Aorta (tissue), 5 donors: ENCODE measurements at regions not wholly inside any gene's neighbourhood (a gene's known extent, or its start where the extent isn't known, plus 50 kb on each side); places are given as distances from the start of the nearest gene placed in this dataset.
A peak's percentile ranks its signal among the peaks of the same experiment; 100 is the strongest.

Source experiments
- ATAC-seq: fragments of 200-7000 bp; cut with Tn5 transposase; one replicate; pipeline ENCODE4 v1.9.1; 2022; ENCODE audit warnings: moderate library complexity; ENCODE audit not compliant: low FRiP score
- DNase-seq, 2 donors: peaks; one replicate each; pipeline ENCODE4 v3.0.0-alpha.2; 2020
- H3K27ac ChIP-seq, 2 donors: one replicate each; pipeline ENCODE4 v1.5.1; 2013; ENCODE audit warnings: low read length in 2 of 2, mild to moderate bottlenecking in 2 of 2, moderate library complexity in 2 of 2, control low read depth in 1 of 2, inconsistent platforms in 1 of 2, low read depth in 1 of 2
- H3K27me3 ChIP-seq, 2 donors: one replicate each; pipeline ENCODE4 v1.6.1; 2013; ENCODE audit warnings: control low read depth in 1 of 2, low read length in 1 of 2, mild to moderate bottlenecking in 1 of 2, moderate library complexity in 1 of 2; ENCODE audit not compliant: insufficient read depth in 2 of 2, control insufficient read depth in 1 of 2
- H3K36me3 ChIP-seq, 2 donors: one replicate each; pipeline ENCODE4 v1.6.1; 2013; ENCODE audit warnings: control low read depth in 1 of 2, low read length in 1 of 2, mild to moderate bottlenecking in 1 of 2; ENCODE audit not compliant: insufficient read depth in 2 of 2, control insufficient read depth in 1 of 2
- H3K4me1 ChIP-seq, 2 donors: one replicate each; pipeline ENCODE4 v1.6.1; 2013; ENCODE audit warnings: low read length in 2 of 2, control low read depth in 1 of 2, mild to moderate bottlenecking in 1 of 2, moderate library complexity in 1 of 2; ENCODE audit not compliant: insufficient read depth in 2 of 2, control insufficient read depth in 1 of 2
- H3K4me3 ChIP-seq, 2 donors: one replicate each; pipeline ENCODE4 v1.5.1; 2013; ENCODE audit warnings: low read length in 2 of 2, control low read depth in 1 of 2, mild to moderate bottlenecking in 1 of 2
- H3K9me3 ChIP-seq: one replicate; pipeline ENCODE4 v1.6.1; 2013; ENCODE audit warnings: mild to moderate bottlenecking, low read length; ENCODE audit not compliant: control insufficient read depth
- WGBS, 2 donors: extraction: QIAGEN DNeasy Blood & Tissue Kit; methylation state at CpG; one replicate each; pipeline ENCODE4 v1.1.7; 2013; 5-methylcytosine and 5-hydroxymethylcytosine counted together
- intact Hi-C, 2 donors: fragments of 100-400 bp; cut with DNase I; formaldehyde crosslinking; loops; one replicate each; pipeline versions ENCODE4 v1.14.2 to v1.15.0; 2022
- donor health status: healthy with polysubstance abuse.
- donor health status: Bipolar disorder and iron deficiency.
- donor health status: DM: no; HTN: no; CAD: no.
- donor health status: DM: no; HTN: no; CAD: no.
- donor health status: DM: yes; HTN: yes; CAD: no.

DNA sequence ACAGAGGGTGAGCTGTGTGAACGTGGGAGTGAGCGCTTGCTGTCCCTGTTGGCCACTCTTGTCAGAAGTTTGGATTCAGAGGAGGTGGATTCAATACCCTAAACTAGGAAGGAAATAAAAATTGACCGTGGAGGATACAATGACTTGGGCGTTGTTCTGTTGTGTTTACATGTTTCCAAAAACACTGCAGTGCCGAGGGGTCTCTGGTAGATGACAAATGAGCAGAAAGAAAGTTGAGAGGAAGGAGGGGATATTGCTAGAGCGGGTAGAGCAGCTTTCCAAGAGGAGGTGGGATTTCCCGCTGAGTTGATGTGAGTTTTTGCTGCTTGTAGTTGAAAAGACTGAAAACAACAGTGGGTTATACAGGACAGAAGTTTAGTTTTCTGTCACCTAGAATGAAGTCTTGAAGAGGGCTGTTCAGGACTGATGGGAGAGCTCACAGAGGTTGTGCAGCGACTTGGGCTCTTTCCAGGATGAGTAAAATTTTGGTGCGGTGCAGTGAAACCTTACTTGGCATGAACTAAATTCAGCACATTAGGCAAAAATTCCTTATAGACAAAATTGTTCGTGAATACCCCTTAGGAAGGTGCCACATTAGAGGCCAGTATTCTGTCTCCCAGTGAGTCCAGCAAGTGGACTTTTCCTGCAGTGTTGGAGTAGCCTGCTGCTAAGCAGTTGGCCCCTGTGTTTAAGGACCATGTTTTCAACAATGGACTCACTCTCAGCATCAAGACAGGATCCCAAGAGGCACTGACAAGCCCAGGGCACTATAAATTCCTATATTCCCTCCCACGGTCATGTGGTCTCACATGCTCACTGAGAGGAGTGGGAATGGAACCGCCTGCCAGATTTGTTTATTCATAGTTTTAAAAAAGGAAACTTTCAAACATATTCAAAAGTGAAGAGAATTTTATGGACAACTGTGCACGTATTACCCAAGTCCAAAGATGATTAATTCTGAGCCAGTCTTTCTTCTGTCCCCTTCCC is 435.0 kb upstream of the C2CD4B start:
- Histone ChIP-seq H3K4me3 (no peak overlapping the region), H3K36me3 (no peaks in the 10 kb centered on the region), H3K27ac (peak overlapping the region; percentile 50 to 83), H3K9me3 (no peaks in the 10 kb centered on the region), H3K4me1 (peaks cover 3 to 6% of the 10 kb centered on the region in 2 donors), H3K27me3 (no peaks in the 10 kb centered on the region)
- 15 to 25% methylated on average over 13 of the region's 13 CpGs for WGBS, 2 donors
- intact Hi-C loops, result loop anchor here in 1 of 2 donors (5.0 kb wide), 1 partner anchor 93 kb away; no protein-coding TSS in a partner anchor
- ATAC-seq, result no peak
- DNase-seq, result no peak

DNA sequence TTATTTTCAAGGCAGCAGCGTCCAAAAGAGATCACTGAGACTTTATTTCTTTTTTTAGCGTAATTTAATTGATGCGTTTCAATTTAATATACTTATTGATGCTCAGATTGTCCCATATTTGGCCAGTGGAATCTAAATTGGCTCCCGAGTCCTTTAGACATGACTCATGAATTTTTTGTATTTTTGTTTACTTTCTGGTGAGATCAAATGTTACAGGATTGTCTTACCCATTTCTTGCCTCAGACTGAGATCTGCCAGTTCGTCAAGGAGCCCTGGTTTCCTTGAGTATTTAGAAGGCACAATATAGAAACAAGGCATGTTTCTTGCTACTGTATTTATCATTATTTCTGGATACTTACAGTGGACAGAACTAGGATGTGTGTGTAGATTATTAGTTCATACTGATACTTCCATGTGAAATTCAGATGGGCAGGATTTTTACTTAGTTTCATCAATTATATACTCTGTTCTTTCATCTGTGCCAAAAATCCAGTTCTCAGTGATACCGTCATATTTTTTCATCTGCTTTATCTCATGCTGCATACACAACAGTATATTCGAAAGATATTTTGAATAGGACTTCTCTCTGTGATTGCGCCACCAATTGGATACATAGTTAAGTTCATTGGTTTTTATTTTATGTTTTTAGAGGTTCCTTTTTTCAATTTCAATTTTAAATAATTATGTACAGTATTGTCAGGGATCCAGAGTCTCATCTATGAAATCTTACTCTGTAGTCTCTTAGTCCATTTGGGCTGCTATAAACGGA is 436.9 kb upstream of the C2CD4B start:
- Histone ChIP-seq H3K36me3 (no peaks in the 10 kb centered on the region), H3K27me3 (no peaks in the 10 kb centered on the region), H3K4me1 (peaks cover 3 to 6% of the 10 kb centered on the region in 2 donors), H3K9me3 (no peaks in the 10 kb centered on the region), H3K4me3 (no peak overlapping the region), H3K27ac (no peak overlapping the region)
- intact Hi-C loops, result loop anchor here in 1 of 2 donors (5.0 kb wide), 1 partner anchor 95 kb away; no protein-coding TSS in a partner anchor
- no peak for DNase-seq
- 53 to 55% methylated on average over 9 of the region's 9 CpGs for WGBS, 2 donors
- no peak for ATAC-seq

DNA sequence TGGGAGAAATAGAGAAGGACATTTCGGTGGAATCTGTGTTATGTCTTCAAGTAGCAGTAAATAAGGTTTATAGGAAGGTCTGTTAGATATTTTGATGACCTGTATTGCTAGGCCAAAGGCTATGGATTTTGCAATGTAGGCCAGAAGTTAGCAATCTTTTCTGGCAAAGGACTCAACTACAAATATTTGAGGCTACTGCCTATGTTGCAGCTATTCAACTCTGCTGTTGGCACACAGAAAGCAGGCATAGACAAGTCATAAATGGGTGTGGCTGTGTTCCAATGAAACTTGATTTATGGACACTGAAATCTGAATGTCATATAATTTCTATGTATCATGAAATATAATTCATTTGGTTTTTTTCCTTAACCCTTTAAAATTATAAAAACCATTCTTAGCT is 438.7 kb upstream of the C2CD4B start:
- Histone ChIP-seq H3K27ac (no peak overlapping the region), H3K9me3 (no peaks in the 10 kb centered on the region), H3K27me3 (no peaks in the 10 kb centered on the region), H3K4me1 (peaks cover 3 to 4% of the 10 kb centered on the region in 2 donors), H3K4me3 (no peak overlapping the region), H3K36me3 (no peaks in the 10 kb centered on the region)
- 71 to 74% methylated on average over 1 of the region's 1 CpG for WGBS, 2 donors
- DNase-seq, result no peak
- ATAC-seq, result no peak
- intact Hi-C loops, result loop anchor here in 1 of 2 donors (5.0 kb wide), 1 partner anchor 96 kb away; no protein-coding TSS in a partner anchor

DNA sequence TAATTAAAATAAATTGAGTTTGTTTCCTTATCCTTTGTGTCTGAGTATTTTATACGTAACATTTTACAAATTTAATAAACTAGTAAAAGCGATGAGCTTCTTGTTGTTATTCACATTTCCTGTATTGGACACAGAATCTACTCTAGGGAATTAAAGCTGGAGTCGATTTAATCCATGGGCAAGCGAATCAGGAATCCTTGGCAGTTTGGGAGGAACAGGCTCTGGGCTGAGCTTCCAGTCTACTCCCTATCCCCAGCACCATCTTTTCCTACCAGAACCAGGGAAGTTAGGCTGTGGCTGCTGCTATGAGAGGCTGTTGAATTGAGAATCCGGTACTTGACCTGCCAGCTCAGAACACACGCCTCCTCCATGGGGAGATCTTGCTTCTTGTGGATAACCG is 437.3 kb upstream of the TPM1 start:
- WGBS, 2 donors, result 72 to 76% methylated on average over 7 of the region's 7 CpGs
- H3K9me3 ChIP-seq, result no peaks in the 10 kb centered on the region
- H3K4me1 ChIP-seq, result peaks cover 0 to 2% of the 10 kb centered on the region in 2 donors
- H3K27ac ChIP-seq, result no peak overlapping the region
- DNase-seq (no peak), ATAC-seq (peak; percentile 26)
- intact Hi-C loops, result no loop called here
- H3K4me3 ChIP-seq, result no peak overlapping the region
- no peaks in the 10 kb centered on the region for H3K27me3 ChIP-seq
- H3K36me3 ChIP-seq, result no peaks in the 10 kb centered on the region

DNA sequence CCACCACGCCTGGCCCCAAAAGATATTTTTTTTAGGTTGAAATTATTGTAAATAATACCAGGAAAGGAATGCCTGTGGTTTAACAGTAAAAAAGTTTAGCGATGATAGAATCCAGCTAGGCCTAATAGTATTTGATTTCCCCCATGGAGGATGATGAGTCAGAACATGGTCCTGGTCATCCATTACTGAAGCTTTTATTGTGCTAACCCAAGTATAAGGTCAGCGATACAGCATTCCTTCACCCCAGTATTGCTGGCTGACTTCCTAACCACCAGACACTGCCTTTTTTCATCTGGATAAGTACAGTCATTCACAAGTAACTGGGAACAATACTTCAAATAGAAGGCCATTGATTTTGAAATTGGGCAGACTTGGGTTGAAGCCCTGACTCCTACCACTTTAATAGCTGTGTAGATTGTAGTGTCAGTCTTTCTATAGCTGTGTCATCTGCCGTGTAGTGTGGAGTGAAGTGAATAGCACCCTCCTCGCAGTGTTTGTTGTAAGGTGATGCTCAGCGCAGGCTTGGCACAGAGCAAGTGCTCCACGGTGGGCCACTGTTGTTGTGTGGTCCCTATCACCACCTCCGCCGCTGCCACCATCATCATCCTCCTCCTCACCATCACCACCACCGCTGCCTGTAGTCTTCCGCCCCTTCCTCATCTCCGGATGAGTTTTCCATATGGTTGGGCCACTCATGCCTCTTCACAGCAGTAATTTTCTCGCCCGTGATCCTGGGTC is 436.0 kb upstream of the TPM1 start:
- DNase-seq (no peak), ATAC-seq (no peak)
- Histone ChIP-seq H3K36me3 (no peaks in the 10 kb centered on the region), H3K27me3 (no peaks in the 10 kb centered on the region), H3K9me3 (no peaks in the 10 kb centered on the region), H3K4me1 (peaks cover 0 to 2% of the 10 kb centered on the region in 2 donors), H3K27ac (peak overlapping the region in 1 of 2 donors; percentile 5), H3K4me3 (no peak overlapping the region)
- 90 to 96% methylated on average over 14 of the region's 14 CpGs for WGBS, 2 donors
- intact Hi-C loops, result no loop called here

DNA sequence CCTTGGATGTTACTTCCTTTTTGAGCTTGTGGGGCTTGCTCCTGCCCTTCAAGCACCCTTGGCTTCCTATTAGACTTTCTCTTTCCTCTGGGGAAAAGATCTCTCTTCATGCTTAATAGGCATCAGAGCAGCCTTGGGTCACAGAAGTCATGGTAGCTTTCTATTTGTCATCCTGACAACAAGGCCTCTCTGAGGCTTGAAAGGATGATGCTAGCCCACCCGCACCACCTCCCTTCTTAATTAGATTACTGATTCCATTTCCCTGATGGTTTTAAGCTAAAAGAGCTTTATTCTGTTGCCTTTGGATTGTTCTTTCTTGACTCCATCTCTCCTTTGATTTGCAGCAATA is 435.5 kb upstream of the TPM1 start:
- H3K27ac ChIP-seq, result no peak overlapping the region
- intact Hi-C loops, result no loop called here

DNA sequence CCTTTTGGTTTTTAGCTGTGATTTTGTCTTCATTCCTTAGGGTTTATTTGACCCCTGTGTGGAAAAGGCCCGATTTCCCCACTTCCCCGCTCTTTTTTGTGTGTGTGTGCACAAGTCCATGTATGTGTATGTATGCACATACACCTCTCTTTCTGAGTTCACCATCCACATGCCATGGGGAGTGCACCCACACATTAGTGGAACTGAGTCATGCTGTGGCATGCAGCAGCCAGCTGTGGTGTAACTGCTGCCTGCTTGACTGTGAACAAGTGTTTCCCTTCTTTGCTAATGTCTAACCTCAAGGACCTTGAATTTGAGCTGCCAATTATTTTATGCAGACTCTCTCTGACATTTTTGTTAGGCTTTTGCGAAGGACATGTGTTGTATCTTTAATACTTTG is 434.9 kb upstream of the TPM1 start:
- Histone ChIP-seq H3K4me3 (no peak overlapping the region), H3K9me3 (no peaks in the 10 kb centered on the region), H3K27ac (no peak overlapping the region), H3K27me3 (no peaks in the 10 kb centered on the region), H3K36me3 (no peaks in the 10 kb centered on the region), H3K4me1 (peaks cover 0 to 2% of the 10 kb centered on the region in 2 donors)
- intact Hi-C loops, result no loop called here
- no peak for DNase-seq
- 95 to 100% methylated on average over 3 of the region's 3 CpGs for whole genome bisulfite sequencing, 2 donors
- ATAC-seq, result no peak

More for the DNA sequence above, 435.5 kb upstream of the TPM1 start:
- ATAC-seq, result no peak
- Histone ChIP-seq H3K4me1 (peaks cover 0 to 2% of the 10 kb centered on the region in 2 donors), H3K4me3 (no peak overlapping the region), H3K27me3 (no peaks in the 10 kb centered on the region), H3K9me3 (no peaks in the 10 kb centered on the region), H3K36me3 (no peaks in the 10 kb centered on the region)
- no peak for DNase-seq
- 99 to 100% methylated on average over 1 of the region's 1 CpG for WGBS, 2 donors

DNA sequence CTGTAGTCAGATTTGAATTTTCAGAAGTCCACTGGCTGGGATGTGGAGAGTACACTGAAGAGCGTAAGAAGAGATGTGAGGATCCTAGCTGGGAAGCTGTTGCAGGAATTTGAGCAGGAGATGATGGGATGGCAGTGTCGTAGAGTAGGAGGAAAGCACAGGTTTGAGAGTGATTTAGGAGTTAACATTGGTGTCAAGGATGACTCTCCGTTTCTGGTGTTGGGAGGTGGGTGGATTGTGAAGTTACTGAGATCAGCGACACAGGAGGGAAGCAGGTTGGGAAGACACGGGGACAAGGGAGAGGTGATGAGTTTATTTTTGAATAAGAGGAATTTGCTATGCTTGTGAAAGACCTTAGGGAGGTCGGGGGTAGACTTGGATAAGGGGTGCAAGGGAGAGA is 434.2 kb upstream of the TPM1 start:
- WGBS, 2 donors, result 91% methylated on average over 6 of the region's 6 CpGs
- DNase-seq (no peak), ATAC-seq (no peak)
- no peaks in the 10 kb centered on the region for H3K27me3 ChIP-seq
- H3K4me3 ChIP-seq, result no peak overlapping the region
- intact Hi-C loops, result no loop called here
- H3K27ac ChIP-seq, result no peak overlapping the region
- H3K9me3 ChIP-seq, result no peaks in the 10 kb centered on the region
- peaks cover 0 to 2% of the 10 kb centered on the region in 2 donors for H3K4me1 ChIP-seq
- H3K36me3 ChIP-seq, result no peaks in the 10 kb centered on the region
